ENCODE measurements at regions not wholly inside any gene's neighbourhood (a gene's known extent, or its start where the extent isn't known, plus 50 kb on each side); places are given as distances from the start of the nearest gene placed in this dataset.
A peak's percentile ranks its signal among the peaks of the same experiment; 100 is the strongest.

DNA sequence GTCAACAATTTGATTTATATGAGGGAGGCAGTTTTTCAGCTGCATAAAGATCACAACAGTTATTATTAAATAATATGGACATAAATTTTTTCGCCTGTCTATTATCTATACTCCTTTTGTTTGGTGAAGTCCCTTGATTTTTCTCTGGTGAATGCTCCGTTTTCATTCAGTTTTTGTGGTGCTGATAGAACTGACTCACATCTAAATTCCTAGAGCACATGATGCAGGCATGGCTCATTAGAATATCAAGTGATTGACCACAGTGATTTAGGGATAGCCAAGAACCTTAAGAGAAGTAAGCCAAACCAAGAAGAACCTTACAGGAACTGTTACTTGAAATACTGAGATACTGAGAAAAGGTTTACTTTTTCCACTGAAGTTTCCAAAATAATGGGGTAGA, 208.9 kb downstream of the PRR20E start:
- Histone ChIP-seq H2BK15ac (ENCODE audit: low read length) (no peak overlapping the region), H3K9ac (replicated peaks in 1 of 4; ENCODE audit: extremely low read depth in 1 of 4, low read depth in 3 of 4, low read length in 3 of 4) (no peak overlapping the region), H3K4me1 (replicated peaks in 1 of 4; ENCODE audit: control insufficient read depth in 3 of 4, insufficient read depth in 4 of 4, low read length in 3 of 4) (no peaks in the 10 kb centered on the region), H3K79me2 (ENCODE audit: control insufficient read depth in 1 of 2, insufficient read depth in 2 of 2, low read length in 2 of 2) (no peaks in the 10 kb centered on the region), H2BK120ac (replicated peaks; ENCODE audit: low read depth, low read length) (no peak overlapping the region), H4K20me1 (replicated peaks in 1 of 2; ENCODE audit: control insufficient read depth in 1 of 2, insufficient read depth in 2 of 2, low read length in 2 of 2) (no peaks in the 10 kb centered on the region), H4K91ac (replicated peaks; ENCODE audit: insufficient read length, low read length) (no peak overlapping the region), H2AFZ (ENCODE audit: low read length) (peak overlapping the region; percentile 62), H4K5ac (ENCODE audit: insufficient read length, low read depth, low read length) (no peak overlapping the region), H3K4me2 (ENCODE audit: insufficient read depth in 1 of 2, low read depth in 2 of 2, low read length in 2 of 2) (no peak overlapping the region), H3K36me3 (ENCODE audit: control insufficient read depth in 2 of 4, insufficient read depth in 4 of 4, low read length in 3 of 4) (no peaks in the 10 kb centered on the region), H3K9me3 (ENCODE audit: insufficient read depth in 2 of 2, low read depth in 1 of 2, low read length in 1 of 2) (no peaks in the 10 kb centered on the region), H3K27ac (ENCODE audit: low read depth, low read length) (no peak overlapping the region), H2BK20ac (ENCODE audit: low read length) (no peak overlapping the region), H2BK12ac (ENCODE audit: low read depth, low read length) (no peak overlapping the region), H3K27me3 (replicated peaks in 1 of 4; ENCODE audit: control insufficient read depth in 3 of 4, extremely low read depth in 1 of 4, insufficient read depth in 3 of 4, low read length in 3 of 4) (no peaks in the 10 kb centered on the region), H3K56ac (replicated peaks; ENCODE audit: insufficient read length, low read depth, low read length) (no peak overlapping the region), H3K18ac (ENCODE audit: extremely low read depth, low read length) (no peak overlapping the region), H4K8ac (ENCODE audit: extremely low read depth, insufficient read depth, low read length) (no peak overlapping the region), H2AK5ac (ENCODE audit: low read depth, low read length) (no peak overlapping the region), H3K4ac (replicated peaks; ENCODE audit: insufficient read length, low read depth, low read length) (no peak overlapping the region), H3K14ac (ENCODE audit: insufficient read length) (no peak overlapping the region), H3K23me2 (ENCODE audit: low read depth, low read length) (no peaks in the 10 kb centered on the region), H3K23ac (ENCODE audit: insufficient read length) (no peak overlapping the region), H3K4me3 (ENCODE audit: extremely low read depth in 1 of 4, insufficient read depth in 2 of 4, low read depth in 3 of 4, low read length in 4 of 4) (no peak overlapping the region), H3K79me1 (ENCODE audit: low read depth, low read length) (no peaks in the 10 kb centered on the region), H2BK5ac (ENCODE audit: low read depth, low read length) (no peak overlapping the region)
- FAIRE-seq = no peak
- no peak for DNase-seq (ENCODE audit: low read depth in 1 of 2, low spot score in 2 of 2)
- CTCF ChIA-PET (ENCODE audit: partially characterized antibody) = no interaction called here
- POLR2A ChIA-PET (ENCODE audit: partially characterized antibody) = no interaction called here
- WGBS, 2 experiments (ENCODE audit: extremely low coverage in 1 of 2, insufficient coverage in 1 of 2, insufficient read length in 1 of 2, insufficient replicate concordance in 2 of 2, low coverage in 1 of 2, low lambda C conversion rate in 2 of 2, missing lambda C conversion rate in 1 of 2) = 73% methylated on average over 2 of the region's 2 CpGs; no CpG with 5 or more reads in 1 of the 2 experiments
- TF ChIP-seq EZH2 (IDR thresholded peaks at IDR 0.05; ENCODE audit: low read depth, low read length, severe bottlenecking) (no peak), HDAC6 (IDR thresholded peaks at IDR 0.05; ENCODE audit: low read depth, low read length) (no peak), RBBP5 (IDR thresholded peaks at IDR 0.05; ENCODE audit: borderline replicate concordance, low read depth, low read length) (no peak), CBX5 (IDR thresholded peaks at IDR 0.05; ENCODE audit: low read depth, low read length) (no peak), SP4 (IDR thresholded peaks at IDR 0.05; ENCODE audit: low read length) (no peak), NANOG (IDR thresholded peaks at IDR 0.05; ENCODE audit: insufficient read depth, low read depth, low read length, poor library complexity, severe bottlenecking) (no peak), FOSL1 (IDR thresholded peaks at IDR 0.05; ENCODE audit: insufficient read depth, low read depth, low read length) (no peak), SP1 (IDR thresholded peaks at IDR 0.05; ENCODE audit: low read depth, low read length) (no peak), SRF (IDR thresholded peaks at IDR 0.05; ENCODE audit: low read depth, low read length) (no peak), RAD21 (IDR thresholded peaks at IDR 0.05 in 1 of 2, conservative IDR thresholded peaks at IDR 0.05 in 1 of 2; ENCODE audit: low read depth in 2 of 2, low read length in 2 of 2) (no peak), SP2 (IDR thresholded peaks at IDR 0.05; ENCODE audit: low read length) (no peak), SAP30 (IDR thresholded peaks at IDR 0.05; ENCODE audit: insufficient read depth, insufficient replicate concordance, low read length) (no peak), BACH1 (IDR thresholded peaks at IDR 0.05; ENCODE audit: low read length) (no peak), JUN (IDR thresholded peaks at IDR 0.05; ENCODE audit: low read depth, low read length) (no peak), YY1 (IDR thresholded peaks at IDR 0.05; ENCODE audit: low read depth, low read length) (no peak), MAFK (IDR thresholded peaks at IDR 0.05; ENCODE audit: low read depth, low read length) (no peak)

Data from H1 (cell line).